GM10248 (cell line): ENCODE measurements at regions not wholly inside any gene's neighbourhood (a gene's known extent, or its start where the extent isn't known, plus 50 kb on each side); places are given as distances from the start of the nearest gene placed in this dataset.

Source experiments
- CTCF ChIA-PET: fragments of 300-600 bp; sonication (Branson Sonifier 250); formaldehyde crosslinking; extraction: SDS; loops from one replicate; lab custom pipeline; 2021; ENCODE audit warnings: antibody characterized with exemption; lab: Yijun Ruan, JAX
- POLR2A ChIA-PET: fragments of 350-650 bp; sonication (Branson Sonifier 250); formaldehyde crosslinking; extraction: SDS; loops from one replicate; lab custom pipeline; 2020; ENCODE audit warnings: antibody characterized with exemption; lab: Yijun Ruan, JAX
- DNase-seq: peaks from one replicate; pipeline ENCODE4 v3.0.0; 2012; ENCODE audit errors: extremely low spot score
- CTCF ChIP-seq: IDR thresholded peaks from 2 replicates; pipeline ENCODE4 v1.5.1; 2012; ENCODE audit warnings: mild to moderate bottlenecking, low read depth; ENCODE audit errors: extremely low read depth, missing control alignments, control extremely low read depth

GRCh38 chr18:66342577-66342976 lies 261.3 kb downstream of the CDH19 start:
- TF ChIP-seq CTCF, result no peak
- no peak for DNase-seq
- ChIA-PET POLR2A (no interaction called here), CTCF (no interaction called here)

- ChIA-PET CTCF (no interaction called here), POLR2A (no interaction called here)
- DNase-seq, result no peak
- TF ChIP-seq CTCF, result no peak
Observed at GRCh38 chr18:66334534-66334933, 269.4 kb downstream of the CDH19 start.

GRCh38 chr18:66329716-66330115 lies 274.2 kb downstream of the CDH19 start:
- POLR2A ChIA-PET, result no interaction called here
- CTCF ChIA-PET, result interaction anchor here (1.5 kb wide), 1 partner anchor 213 kb away, joined by 4 read pairs; no protein-coding TSS in a partner anchor
- DNase-seq, result no peak
- no peak for TF ChIP-seq CTCF

DNA sequence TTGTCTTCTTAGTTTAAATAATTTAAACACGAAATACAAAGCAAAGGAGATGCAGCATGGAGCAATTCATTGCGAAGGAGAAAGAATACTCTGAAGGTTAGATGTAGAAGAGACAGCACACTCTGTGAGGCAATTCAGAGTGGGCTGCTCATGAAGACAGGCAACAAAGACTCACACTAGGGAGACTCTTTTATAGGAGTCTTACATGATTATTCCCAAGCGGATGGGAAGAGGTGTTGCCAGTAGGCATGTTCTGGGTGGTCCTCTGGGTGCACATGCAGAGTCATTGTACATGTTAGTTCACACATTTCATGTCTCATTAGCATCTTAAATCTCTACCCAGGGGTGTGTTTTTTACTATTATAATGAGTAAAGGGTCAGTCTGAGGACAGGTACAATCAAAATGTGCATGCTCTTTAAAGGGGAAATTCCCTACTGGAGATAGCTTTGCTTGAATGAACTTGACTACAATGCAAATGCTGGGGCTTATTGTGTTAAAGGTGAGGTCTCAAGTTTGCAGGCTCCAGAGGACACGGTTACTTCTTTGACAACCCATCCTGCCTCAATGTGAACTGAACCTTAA lies 275.5 kb downstream of the CDH19 start:
- CTCF ChIA-PET, result no interaction called here
- TF ChIP-seq CTCF, result no peak
- POLR2A ChIA-PET, result no interaction called here

GRCh38 chr18:66325251-66325650 lies 278.6 kb downstream of the CDH19 start:
- TF ChIP-seq CTCF, result no peak
- DNase-seq, result no peak
- POLR2A ChIA-PET, result no interaction called here
- CTCF ChIA-PET, result interaction anchor here (1.3 kb wide), 1 partner anchor 10 kb away, joined by 3 read pairs; no protein-coding TSS in a partner anchor

More for the DNA sequence above, 275.5 kb downstream of the CDH19 start:
- DNase-seq, result no peak

DNA sequence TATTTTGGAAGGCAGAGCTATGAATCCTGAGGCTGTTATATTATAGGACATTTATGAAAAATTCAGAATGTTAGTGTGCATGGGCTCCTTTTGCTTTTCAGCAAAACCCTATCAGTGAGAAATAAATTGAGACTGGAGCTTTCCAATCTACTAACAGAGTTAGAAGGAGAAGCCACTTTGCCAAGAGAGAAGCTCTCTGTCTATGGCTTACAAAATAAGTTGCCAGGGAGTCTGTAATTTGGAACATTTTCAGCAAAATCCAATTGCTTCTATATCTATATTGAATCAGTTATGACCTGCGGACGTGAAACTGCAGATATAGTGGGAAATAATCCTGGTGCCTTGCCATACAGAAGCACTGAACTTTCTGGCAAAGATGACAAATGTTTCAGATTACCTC lies 279.3 kb downstream of the CDH19 start:
- POLR2A ChIA-PET, result no interaction called here
- no peak for TF ChIP-seq CTCF
- no peak for DNase-seq
- CTCF ChIA-PET, result interaction anchor here (1.3 kb wide), 1 partner anchor 9 kb away, joined by 3 read pairs; no protein-coding TSS in a partner anchor
